Activated CD4-positive, alpha-beta memory T cell treated with anti-CD3 and anti-CD28 coated beads for 36 hours (primary cell): ENCODE measurements at regions not wholly inside any gene's neighbourhood (a gene's known extent, or its start where the extent isn't known, plus 50 kb on each side); places are given as distances from the start of the nearest gene placed in this dataset.
A peak's percentile ranks its signal among the peaks of the same experiment; 100 is the strongest.

Experiments used
- CTCF ChIA-PET: fragments of 350-600 bp; sonication (Branson Sonifier 250); formaldehyde crosslinking; loops from one replicate; lab custom pipeline; 2021; ENCODE audit warnings: antibody characterized with exemption, inconsistent platforms; lab: Charles Lee
- POLR2A ChIA-PET: fragments of 350-600 bp; sonication (Branson Sonifier 250); formaldehyde crosslinking; loops from one replicate; lab custom pipeline; 2021; ENCODE audit warnings: antibody characterized with exemption; lab: Charles Lee
- DNase-seq: peaks from one replicate; pipeline ENCODE4 v3.0.0-alpha.2; 2020
- H3K27ac Mint-ChIP-seq: one replicate; pipeline ENCODE4 v1.8.0; 2021; ENCODE audit warnings: mixed read lengths
- H3K27me3 Mint-ChIP-seq: one replicate; pipeline ENCODE4 v1.8.0; 2021; ENCODE audit warnings: mixed read lengths
- H3K36me3 Mint-ChIP-seq: one replicate; pipeline ENCODE4 v1.8.0; 2021; ENCODE audit warnings: mixed read lengths
- H3K4me1 Mint-ChIP-seq: one replicate; pipeline ENCODE4 v1.8.0; 2021; ENCODE audit warnings: low read depth, mixed read lengths
- H3K4me3 Mint-ChIP-seq: one replicate; pipeline ENCODE4 v1.8.0; 2021; ENCODE audit warnings: mild to moderate bottlenecking, mixed read lengths
- H3K9me3 Mint-ChIP-seq: one replicate; pipeline ENCODE4 v1.8.0; 2021; ENCODE audit warnings: mixed read lengths
- intact Hi-C: fragments of 100-400 bp; cut with micrococcal nuclease; formaldehyde crosslinking; loops from one replicate; pipeline ENCODE4 v1.15.1; 2023

GRCh38 chr2:30325600-30326328, 94.4 kb downstream of the LBH start:
- Mint-ChIP-seq H3K27me3 (no peaks in the 10 kb centered on the region), H3K9me3 (no peaks in the 10 kb centered on the region), H3K4me3 (no peak overlapping the region), H3K27ac (no peak overlapping the region), H3K4me1 (no peaks in the 10 kb centered on the region), H3K36me3 (no peaks in the 10 kb centered on the region)
- POLR2A ChIA-PET, result interaction anchor here (1.2 kb wide), 1 partner anchor 11 kb away, joined by 3 read pairs; no protein-coding TSS in a partner anchor
- no peak for DNase-seq
- CTCF ChIA-PET, result interaction anchor here (1.0 to 1.4 kb wide), 2 partner anchors 9 to 117 kb away, joined by 3 read pairs; no protein-coding TSS in a partner anchor
- intact Hi-C loops, result no loop called here

- Mint-ChIP-seq H3K36me3 (no peaks in the 10 kb centered on the region), H3K9me3 (no peaks in the 10 kb centered on the region), H3K27ac (no peak overlapping the region), H3K4me1 (no peaks in the 10 kb centered on the region), H3K4me3 (no peak overlapping the region), H3K27me3 (no peaks in the 10 kb centered on the region)
- CTCF ChIA-PET, result interaction anchor here (1.4 kb wide), 1 partner anchor 118 kb away, joined by 3 read pairs; no protein-coding TSS in a partner anchor
- DNase-seq, result no peak
- POLR2A ChIA-PET, result no interaction called here
- intact Hi-C loops, result no loop called here
Observed at GRCh38 chr2:30326497-30326896, 95.2 kb downstream of the LBH start.

GRCh38 chr2:30331038-30331437, 99.7 kb downstream of the LBH start:
- POLR2A ChIA-PET, result no interaction called here
- CTCF ChIA-PET, result no interaction called here
- intact Hi-C loops, result no loop called here
- no peaks in the 10 kb centered on the region for H3K36me3 Mint-ChIP-seq
- peaks cover 35% of the 10 kb centered on the region for H3K4me1 Mint-ChIP-seq
- no peak overlapping the region for H3K4me3 Mint-ChIP-seq
- no peaks in the 10 kb centered on the region for H3K9me3 Mint-ChIP-seq
- H3K27me3 Mint-ChIP-seq, result no peaks in the 10 kb centered on the region
- H3K27ac Mint-ChIP-seq, result no peak overlapping the region
- no peak for DNase-seq

- ChIA-PET CTCF (no interaction called here), POLR2A (no interaction called here)
- intact Hi-C loops, result loop anchor here (2.0 kb wide), 1 partner anchor 93 kb away; no protein-coding TSS in a partner anchor
- Mint-ChIP-seq H3K27ac (no peak overlapping the region), H3K36me3 (no peaks in the 10 kb centered on the region), H3K9me3 (no peaks in the 10 kb centered on the region), H3K4me1 (peaks cover 43% of the 10 kb centered on the region), H3K4me3 (no peak overlapping the region), H3K27me3 (no peaks in the 10 kb centered on the region)
- DNase-seq, result no peak
Observed at GRCh38 chr2:30331869-30332268, 100.5 kb downstream of the LBH start.

GRCh38 chr2:30332791-30333453, 101.6 kb downstream of the LBH start:
- peaks cover 54% of the 10 kb centered on the region for H3K4me1 Mint-ChIP-seq
- H3K4me3 Mint-ChIP-seq, result no peak overlapping the region
- H3K27me3 Mint-ChIP-seq, result no peaks in the 10 kb centered on the region
- no peaks in the 10 kb centered on the region for H3K9me3 Mint-ChIP-seq
- peak overlapping the region; percentile 96 for H3K27ac Mint-ChIP-seq
- intact Hi-C loops, result loop anchor here (1.0 to 2.0 kb wide), 6 partner anchors 18 to 94 kb away; no protein-coding TSS in a partner anchor
- CTCF ChIA-PET, result interaction anchor here (1.0 to 1.5 kb wide), 3 partner anchors 106 to 171 kb away, joined by 3 to 4 read pairs (median 3); no protein-coding TSS in a partner anchor
- DNase-seq, result peak; percentile 79
- no peaks in the 10 kb centered on the region for H3K36me3 Mint-ChIP-seq
- POLR2A ChIA-PET, result interaction anchor here (1.1 to 1.2 kb wide), 5 partner anchors 27 to 107 kb away, joined by 3 to 9 read pairs (median 4); no protein-coding TSS in a partner anchor

- CTCF ChIA-PET, result interaction anchor here (0.7 to 2.1 kb wide), 26 partner anchors 9 to 377 kb away, joined by 3 to 12 read pairs (median 4); partner anchors contain the start of gene LCLAT1
- DNase-seq, result peak; percentile 31
Observed at GRCh38 chr2:30334762-30335363, 103.5 kb downstream of the LBH start.

GRCh38 chr2:30336084-30336483, 104.8 kb downstream of the LBH start:
- Mint-ChIP-seq H3K4me3 (peak overlapping the region; percentile 68), H3K36me3 (no peaks in the 10 kb centered on the region), H3K27ac (peak overlapping the region; percentile 96), H3K4me1 (peaks cover 66% of the 10 kb centered on the region), H3K27me3 (no peaks in the 10 kb centered on the region), H3K9me3 (no peaks in the 10 kb centered on the region)
- CTCF ChIA-PET, result interaction anchor here (1.1 to 2.1 kb wide), 8 partner anchors 36 to 375 kb away, joined by 3 to 9 read pairs (median 6); partner anchors contain the start of gene LCLAT1
- intact Hi-C loops, result loop anchor here (2.0 kb wide), 2 partner anchors 31 to 111 kb away; no protein-coding TSS in a partner anchor
- POLR2A ChIA-PET, result interaction anchor here (0.8 to 2.9 kb wide), 6 partner anchors 10 to 105 kb away, joined by 3 to 13 read pairs (median 4); no protein-coding TSS in a partner anchor
- DNase-seq, result peak; percentile 28

More at GRCh38 chr2:30334762-30335363, 103.5 kb downstream of the LBH start:
- no peaks in the 10 kb centered on the region for H3K9me3 Mint-ChIP-seq
- no peaks in the 10 kb centered on the region for H3K27me3 Mint-ChIP-seq
- POLR2A ChIA-PET, result interaction anchor here (0.8 to 1.5 kb wide), 6 partner anchors 44 to 189 kb away, joined by 3 to 4 read pairs (median 4); no protein-coding TSS in a partner anchor
- no peak overlapping the region for H3K4me3 Mint-ChIP-seq
- H3K4me1 Mint-ChIP-seq, result peaks cover 66% of the 10 kb centered on the region
- intact Hi-C loops, result no loop called here
- H3K27ac Mint-ChIP-seq, result peak overlapping the region; percentile 96
- no peaks in the 10 kb centered on the region for H3K36me3 Mint-ChIP-seq

GRCh38 chr2:30336978-30337841, 105.9 kb downstream of the LBH start:
- intact Hi-C loops, result loop anchor here (1.0 to 2.0 kb wide), 10 partner anchors 22 to 370 kb away; partner anchors contain the start of gene LCLAT1
- peaks cover 75% of the 10 kb centered on the region for H3K4me1 Mint-ChIP-seq
- ChIA-PET POLR2A (interaction anchor here (0.6 to 2.9 kb wide), 9 partner anchors 11 to 106 kb away, joined by 3 to 13 read pairs (median 4); no protein-coding TSS in a partner anchor), CTCF (interaction anchor here (0.9 to 2.1 kb wide), 7 partner anchors 65 to 374 kb away, joined by 3 to 9 read pairs (median 3); no protein-coding TSS in a partner anchor)
- peaks cover 8% of the 10 kb centered on the region for H3K36me3 Mint-ChIP-seq
- peak; percentile 83 for DNase-seq
- H3K4me3 Mint-ChIP-seq, result peak overlapping the region; percentile 68
- peak overlapping the region; percentile 96 for H3K27ac Mint-ChIP-seq
- H3K27me3 Mint-ChIP-seq, result no peaks in the 10 kb centered on the region
- peaks cover 9% of the 10 kb centered on the region for H3K9me3 Mint-ChIP-seq

GRCh38 chr2:30338475-30338874, 107.1 kb downstream of the LBH start:
- CTCF ChIA-PET, result no interaction called here
- Mint-ChIP-seq H3K4me3 (no peak overlapping the region), H3K9me3 (peaks cover 18% of the 10 kb centered on the region), H3K36me3 (peaks cover 12% of the 10 kb centered on the region), H3K27ac (peak overlapping the region; percentile 35), H3K4me1 (peaks cover 68% of the 10 kb centered on the region), H3K27me3 (no peaks in the 10 kb centered on the region)
- POLR2A ChIA-PET, result interaction anchor here (0.8 to 1.0 kb wide), 2 partner anchors 39 to 71 kb away, joined by 3 to 5 read pairs; no protein-coding TSS in a partner anchor
- intact Hi-C loops, result no loop called here
- DNase-seq, result no peak

- CTCF ChIA-PET, result no interaction called here
- DNase-seq, result no peak
- intact Hi-C loops, result no loop called here
Observed at GRCh38 chr2:30339071-30339470, 107.7 kb downstream of the LBH start.

More at GRCh38 chr2:30339071-30339470, 107.7 kb downstream of the LBH start:
- peaks cover 62% of the 10 kb centered on the region for H3K4me1 Mint-ChIP-seq
- peaks cover 12% of the 10 kb centered on the region for H3K36me3 Mint-ChIP-seq
- POLR2A ChIA-PET, result no interaction called here
- H3K9me3 Mint-ChIP-seq, result peaks cover 22% of the 10 kb centered on the region
- H3K27ac Mint-ChIP-seq, result no peak overlapping the region
- H3K4me3 Mint-ChIP-seq, result no peak overlapping the region
- H3K27me3 Mint-ChIP-seq, result no peaks in the 10 kb centered on the region
